Heart left ventricle (tissue), 16 donors: ENCODE measurements at regions not wholly inside any gene's neighbourhood (a gene's known extent, or its start where the extent isn't known, plus 50 kb on each side); places are given as distances from the start of the nearest gene placed in this dataset.
A peak's percentile ranks its signal among the peaks of the same experiment; 100 is the strongest.

Experiments used
- ATAC-seq, 4 donors: fragments of 200-7000 bp; cut with Tn5 transposase; one replicate each; pipeline ENCODE4 v1.9.1; 2020 to 2022; ENCODE audit warnings: moderate library complexity in 4 of 4, mild to moderate bottlenecking in 3 of 4, moderate number of reproducible peaks in 1 of 4
- DNase-seq, 5 donors: peaks; one replicate each; pipeline ENCODE4 v3.0.0-alpha.2; 2020
- H3K27ac ChIP-seq, 12 donors: fragments of 200-600 bp; sonication (generic) in 4 of 12; one replicate each; pipeline versions ENCODE4 v1.5.0 to v1.8.0; 2016 to 2022; ENCODE audit warnings: mild to moderate bottlenecking in 2 of 12
- H3K27me3 ChIP-seq, 9 donors: fragments of 200-600 bp; sonication (generic) in 2 of 9; one replicate each; pipeline versions ENCODE4 v1.5.1 to v1.8.0; 2016 to 2022; ENCODE audit warnings: mild to moderate bottlenecking in 3 of 9
- H3K36me3 ChIP-seq, 9 donors: fragments of 200-600 bp; sonication (generic) in 2 of 9; one replicate each; pipeline versions ENCODE4 v1.5.0 to v1.8.0; 2018 to 2022; ENCODE audit warnings: mild to moderate bottlenecking in 2 of 9
- H3K4me1 ChIP-seq, 12 donors: fragments of 200-600 bp; sonication (generic) in 4 of 12; one replicate each; pipeline versions ENCODE4 v1.5.0 to v1.8.0; 2016 to 2022; ENCODE audit warnings: mild to moderate bottlenecking in 3 of 12
- H3K4me3 ChIP-seq, 12 donors: fragments of 200-600 bp; sonication (generic) in 4 of 12; one replicate each; pipeline versions ENCODE4 v1.5.0 to v1.8.0; 2017 to 2022; ENCODE audit warnings: mild to moderate bottlenecking in 9 of 12, moderate library complexity in 4 of 12
- H3K9me3 ChIP-seq, 12 donors: fragments of 200-600 bp; sonication (generic) in 4 of 12; one replicate each; pipeline versions ENCODE4 v1.5.0 to v1.8.0; 2016 to 2022; ENCODE audit warnings: mild to moderate bottlenecking in 1 of 12
- CTCF ChIP-seq, 12 donors: fragments of 200-600 bp; sonication (generic) in 4 of 12; IDR thresholded peaks; one replicate each; pipeline versions ENCODE4 v1.5.0 to v1.8.0; 2018 to 2022; ENCODE audit warnings: antibody characterized with exemption in 12 of 12, mild to moderate bottlenecking in 5 of 12
- POLR2A ChIP-seq, 2 donors: fragments of 450-650 bp; IDR thresholded peaks; one replicate each; pipeline ENCODE4 v1.6.1; 2017; ENCODE audit warnings: antibody characterized with exemption in 2 of 2, mild to moderate bottlenecking in 2 of 2, moderate library complexity in 2 of 2
- WGBS, 4 donors: extraction: QIAGEN DNeasy Blood & Tissue Kit in 2 of 4; methylation state at CpG; one replicate each; pipeline versions ENCODE4 v1.1.5 to v1.1.7; 2013 to 2018; 5-methylcytosine and 5-hydroxymethylcytosine counted together
- intact Hi-C, 10 donors: fragments of 100-400 bp; cut with DNase I; formaldehyde crosslinking; loops; one replicate each; pipeline versions ENCODE4 v1.11.1 to v1.14.2; 2022
- donor health status: ischemic (EF 13 %, LVEDD 7.1; RV severe dilation, severe dysfunction).
- donor health status: healthy with polysubstance abuse.
- donor health status: DM: no; HTN: yes; CAD: no.
- donor health status: DM: no; HTN: no; CAD: no.
- donor health status: ischemic (EF 25% LVEDD 6.9; RV normal size, moderate dysfunction).
- donor health status: ischemic (EF 25% LVEDD 5.7; RV mildly dilated, moderate dysfunction).
- donor health status: healthy.
- donor health status: DM: yes; HTN: yes; CAD: no.
- donor health status: ischemic (EF 35%, LVEDD 5.7; RV mildly dilated, moderate dysfunction).
- donor health status: nonischemic (EF 11% LVEDD 7.7; RV severe dilation, severe dysfunction).
- donor health status: DM: yes; HTN: yes; CAD: no.
- donor health status: PGD.
- donor health status: ischemic (EF 29% LVEDD 5.4; RV normal size, mild dysfunction).
- donor health status: nonischemic (EF 23%, LVEDD 6.1; RV moderate dilation, normal function).

GRCh38 chr10:117601716-117602115, 59.2 kb downstream of the EMX2 start:
- Histone ChIP-seq H3K36me3 (no peaks in the 10 kb centered on the region), H3K27me3 (peaks cover 0 to 32% (median 3%) of the 10 kb centered on the region in 9 donors), H3K4me1 (no peaks in the 10 kb centered on the region), H3K9me3 (no peaks in the 10 kb centered on the region), H3K27ac (no peak overlapping the region), H3K4me3 (no peak overlapping the region)
- WGBS, 4 donors = 92 to 100% (median 96%) methylated on average over 1 of the region's 1 CpG
- no peak for ATAC-seq
- intact Hi-C loops = no loop called here
- DNase-seq = no peak
- TF ChIP-seq CTCF (IDR thresholded peaks at IDR 0.05) = no peak
- no peak for TF ChIP-seq POLR2A (IDR thresholded peaks at IDR 0.05)

GRCh38 chr10:117603081-117603480, 60.5 kb downstream of the EMX2 start:
- no peak for ATAC-seq
- no peaks in the 10 kb centered on the region for H3K4me1 ChIP-seq
- H3K9me3 ChIP-seq = no peaks in the 10 kb centered on the region
- DNase-seq = no peak
- no peak for TF ChIP-seq POLR2A (IDR thresholded peaks at IDR 0.05)
- no peak for TF ChIP-seq CTCF (IDR thresholded peaks at IDR 0.05)
- intact Hi-C loops = no loop called here
- no peaks in the 10 kb centered on the region for H3K36me3 ChIP-seq
- 78 to 85% (median 83%) methylated on average over 6 of the region's 6 CpGs for WGBS, 4 donors
- H3K27ac ChIP-seq = no peak overlapping the region
- no peak overlapping the region for H3K4me3 ChIP-seq
- peaks cover 0 to 29% (median 2%) of the 10 kb centered on the region in 9 donors for H3K27me3 ChIP-seq

DNA sequence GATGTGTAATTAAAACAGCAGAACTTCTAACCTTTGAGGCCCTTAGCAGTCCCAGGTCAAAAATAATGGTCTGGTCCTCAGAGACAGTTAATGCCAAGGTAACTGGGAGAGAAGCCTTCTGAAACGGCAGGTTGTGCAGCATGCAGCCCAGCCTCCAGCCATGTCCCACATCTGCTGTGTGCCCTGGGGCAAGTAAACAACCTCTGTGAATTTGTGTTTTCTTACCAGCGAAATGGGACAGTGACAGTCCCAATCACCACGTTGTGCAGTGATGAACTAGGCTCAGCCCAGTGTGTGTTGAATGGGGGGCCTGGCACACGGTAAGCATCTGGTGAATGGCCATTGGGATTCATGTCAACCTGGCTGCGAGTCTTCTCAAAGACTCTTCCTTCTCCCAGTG, 61.2 kb downstream of the EMX2 start:
- DNase-seq (no peak), ATAC-seq (no peak)
- TF ChIP-seq CTCF (IDR thresholded peaks at IDR 0.05) (no peak), POLR2A (IDR thresholded peaks at IDR 0.05) (no peak)
- Histone ChIP-seq H3K27ac (no peak overlapping the region), H3K4me1 (peaks cover 0 to 1% (median 0%) of the 10 kb centered on the region in 12 donors), H3K36me3 (no peaks in the 10 kb centered on the region), H3K9me3 (no peaks in the 10 kb centered on the region), H3K27me3 (peaks cover 0 to 29% (median 0%) of the 10 kb centered on the region in 9 donors), H3K4me3 (no peak overlapping the region)
- WGBS, 4 donors = 64 to 82% (median 75%) methylated on average over 4 to 5 of the region's 5 CpGs
- intact Hi-C loops = no loop called here

- no peak overlapping the region for H3K4me3 ChIP-seq
- TF ChIP-seq CTCF (IDR thresholded peaks at IDR 0.05) = no peak
- TF ChIP-seq POLR2A (IDR thresholded peaks at IDR 0.05) = no peak
- 8 to 22% (median 18%) methylated on average over 4 of the region's 4 CpGs for WGBS, 4 donors
- peak in 3 of 5 donors; percentile 22 to 54 (median 49) for DNase-seq
- H3K27ac ChIP-seq = peak overlapping the region in 4 of 12 donors; percentile 25 to 45 (median 36)
- ATAC-seq = peak; percentile 55 to 95 (median 66)
- H3K27me3 ChIP-seq = peaks cover 0 to 22% (median 0%) of the 10 kb centered on the region in 9 donors
- no peaks in the 10 kb centered on the region for H3K9me3 ChIP-seq
- peaks cover 0 to 14% (median 0%) of the 10 kb centered on the region in 12 donors for H3K4me1 ChIP-seq
- no peaks in the 10 kb centered on the region for H3K36me3 ChIP-seq
- intact Hi-C loops = no loop called here
These were observed 66.7 kb downstream of the EMX2 start for GRCh38 chr10:117609095-117609795.
